GM21576 (cell line): ENCODE measurements at regions not wholly inside any gene's neighbourhood (a gene's known extent, or its start where the extent isn't known, plus 50 kb on each side); places are given as distances from the start of the nearest gene placed in this dataset.

Experiments
- ATAC-seq: cut with Tn5 transposase; IDR thresholded peaks from one replicate; pipeline ENCODE4 v1.9.1; 2021; ENCODE audit warnings: mild to moderate bottlenecking, moderate library complexity; ENCODE audit not compliant: unreplicated experiment

GRCh38 chr3:77837456-77838025, 797.6 kb downstream of the ROBO2 start:
- no peak for ATAC-seq

GRCh38 chr3:77859156-77859555, 819.3 kb downstream of the ROBO2 start:
- no peak for ATAC-seq

GRCh38 chr3:77868725-77869124, 828.8 kb downstream of the ROBO2 start:
- no peak for ATAC-seq

- ATAC-seq: no peak
Measured at GRCh38 chr3:77869423-77869822, 829.5 kb downstream of the ROBO2 start.

- no peak for ATAC-seq
Measured at GRCh38 chr3:77871436-77871835, 831.5 kb downstream of the ROBO2 start.

- ATAC-seq: no peak
Measured at GRCh38 chr3:77873598-77873997, 833.7 kb downstream of the ROBO2 start.

GRCh38 chr3:77885381-77885780, 845.5 kb downstream of the ROBO2 start:
- no peak for ATAC-seq

- ATAC-seq: no peak
Measured at GRCh38 chr3:77887611-77888010, 847.7 kb downstream of the ROBO2 start.

- ATAC-seq: no peak
Measured at GRCh38 chr3:77889616-77890015, 849.7 kb downstream of the ROBO2 start.

GRCh38 chr3:77898621-77899020, 858.7 kb downstream of the ROBO2 start:
- no peak for ATAC-seq

- no peak for ATAC-seq
Measured at GRCh38 chr3:77902675-77903074, 862.8 kb downstream of the ROBO2 start.

- ATAC-seq: no peak
Measured at GRCh38 chr3:77906102-77906709, 866.3 kb downstream of the ROBO2 start.

GRCh38 chr3:77913524-77914174, 873.8 kb downstream of the ROBO2 start:
- ATAC-seq: no peak

GRCh38 chr3:77915336-77915735, 875.4 kb downstream of the ROBO2 start:
- no peak for ATAC-seq

- no peak for ATAC-seq
Measured at GRCh38 chr3:77917225-77917624, 877.3 kb downstream of the ROBO2 start.

GRCh38 chr3:77919244-77919643, 879.3 kb downstream of the ROBO2 start:
- no peak for ATAC-seq

- ATAC-seq: no peak
Measured at GRCh38 chr3:77931255-77932009, 891.5 kb downstream of the ROBO2 start.

GRCh38 chr3:77932926-77933325, 893.0 kb downstream of the ROBO2 start:
- no peak for ATAC-seq

- no peak for ATAC-seq
Measured at GRCh38 chr3:77933926-77934325, 894.0 kb downstream of the ROBO2 start.

- no peak for ATAC-seq
Measured at GRCh38 chr3:77935418-77935817, 895.5 kb downstream of the ROBO2 start.

- ATAC-seq: no peak
Measured at GRCh38 chr3:77939726-77940125, 899.8 kb downstream of the ROBO2 start.

- ATAC-seq: no peak
Measured at GRCh38 chr3:77943598-77943997, 903.7 kb downstream of the ROBO2 start.
